Parathyroid adenoma (tissue), 2 donors: ENCODE measurements at regions not wholly inside any gene's neighbourhood (a gene's known extent, or its start where the extent isn't known, plus 50 kb on each side); places are given as distances from the start of the nearest gene placed in this dataset.

Experiments used
- H2AFZ ChIP-seq: fragments of 300-600 bp; sonication (generic); one replicate; pipeline ENCODE4 v1.7.0; 2017; ENCODE audit warnings: antibody characterized with exemption, mild to moderate bottlenecking
- H3K27ac ChIP-seq: fragments of 300-600 bp; sonication (generic); one replicate; pipeline ENCODE4 v1.7.0; 2017
- H3K27me3 ChIP-seq: fragments of 300-600 bp; sonication (generic); one replicate; pipeline ENCODE4 v1.7.0; 2017; ENCODE audit warnings: low read length; ENCODE audit not compliant: control insufficient read depth, insufficient read depth
- H3K36me3 ChIP-seq: fragments of 300-600 bp; sonication (generic); one replicate; pipeline ENCODE4 v1.7.0; 2017; ENCODE audit warnings: low read length; ENCODE audit not compliant: control insufficient read depth, insufficient read depth
- H3K4me1 ChIP-seq: fragments of 300-600 bp; sonication (generic); one replicate; pipeline ENCODE4 v1.7.0; 2017; ENCODE audit warnings: control low read depth
- H3K4me2 ChIP-seq: fragments of 300-600 bp; sonication (generic); one replicate; pipeline ENCODE4 v1.7.0; 2017; ENCODE audit warnings: low read length
- H3K4me3 ChIP-seq: fragments of 300-600 bp; sonication (generic); one replicate; pipeline ENCODE4 v1.7.0; 2017; ENCODE audit warnings: low read depth, low read length
- H3K79me2 ChIP-seq: fragments of 300-600 bp; sonication (generic); one replicate; pipeline ENCODE4 v1.7.0; 2017; ENCODE audit warnings: control low read depth
- H3K9ac ChIP-seq: fragments of 300-600 bp; sonication (generic); one replicate; pipeline ENCODE4 v1.7.0; 2017; ENCODE audit warnings: mild to moderate bottlenecking
- H3K9me3 ChIP-seq: fragments of 300-600 bp; sonication (generic); one replicate; pipeline ENCODE4 v1.7.0; 2017; ENCODE audit warnings: low read length; ENCODE audit not compliant: control insufficient read depth
- TF ChIP-seq, protein P1 (sequence below): fragments of 300-600 bp; sonication (generic); IDR thresholded peaks from one replicate; pipeline ENCODE4 v1.7.0; 2017; ENCODE audit warnings: antibody characterized with exemption, mild to moderate bottlenecking
- donor health status: primary hyperparathyroidism.

DNA sequence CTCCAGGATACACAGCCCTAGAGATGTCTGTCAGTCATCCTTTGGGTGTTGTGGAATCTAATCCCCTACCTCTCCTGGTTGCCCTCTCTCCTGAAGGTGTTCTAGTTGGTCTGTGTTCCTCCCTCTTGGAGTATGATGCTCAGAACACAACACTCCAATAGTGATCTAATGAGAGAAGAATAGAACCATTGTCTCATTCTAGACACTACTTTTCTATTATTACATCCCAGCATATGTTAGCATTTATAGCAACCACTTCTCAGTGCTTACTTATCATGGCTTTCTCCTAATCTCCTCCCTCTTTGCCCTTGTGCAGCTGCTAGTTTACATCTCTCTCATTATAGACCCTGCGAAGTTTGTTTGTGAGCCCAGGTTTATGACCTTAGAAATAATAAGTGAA lies 109.0 kb downstream of the UNC5CL start:
- no peaks in the 10 kb centered on the region for H3K4me1 ChIP-seq
- H3K9ac ChIP-seq = no peak overlapping the region
- H3K79me2 ChIP-seq = no peaks in the 10 kb centered on the region
- H3K4me2 ChIP-seq = no peak overlapping the region
- no peaks in the 10 kb centered on the region for H3K27me3 ChIP-seq
- H3K9me3 ChIP-seq = no peaks in the 10 kb centered on the region
- TF ChIP-seq, protein P1, sequence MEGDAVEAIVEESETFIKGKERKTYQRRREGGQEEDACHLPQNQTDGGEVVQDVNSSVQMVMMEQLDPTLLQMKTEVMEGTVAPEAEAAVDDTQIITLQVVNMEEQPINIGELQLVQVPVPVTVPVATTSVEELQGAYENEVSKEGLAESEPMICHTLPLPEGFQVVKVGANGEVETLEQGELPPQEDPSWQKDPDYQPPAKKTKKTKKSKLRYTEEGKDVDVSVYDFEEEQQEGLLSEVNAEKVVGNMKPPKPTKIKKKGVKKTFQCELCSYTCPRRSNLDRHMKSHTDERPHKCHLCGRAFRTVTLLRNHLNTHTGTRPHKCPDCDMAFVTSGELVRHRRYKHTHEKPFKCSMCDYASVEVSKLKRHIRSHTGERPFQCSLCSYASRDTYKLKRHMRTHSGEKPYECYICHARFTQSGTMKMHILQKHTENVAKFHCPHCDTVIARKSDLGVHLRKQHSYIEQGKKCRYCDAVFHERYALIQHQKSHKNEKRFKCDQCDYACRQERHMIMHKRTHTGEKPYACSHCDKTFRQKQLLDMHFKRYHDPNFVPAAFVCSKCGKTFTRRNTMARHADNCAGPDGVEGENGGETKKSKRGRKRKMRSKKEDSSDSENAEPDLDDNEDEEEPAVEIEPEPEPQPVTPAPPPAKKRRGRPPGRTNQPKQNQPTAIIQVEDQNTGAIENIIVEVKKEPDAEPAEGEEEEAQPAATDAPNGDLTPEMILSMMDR = no peak
- H2AFZ ChIP-seq = no peak overlapping the region
- no peak overlapping the region for H3K27ac ChIP-seq
- no peak overlapping the region for H3K4me3 ChIP-seq
- H3K36me3 ChIP-seq = no peaks in the 10 kb centered on the region

DNA sequence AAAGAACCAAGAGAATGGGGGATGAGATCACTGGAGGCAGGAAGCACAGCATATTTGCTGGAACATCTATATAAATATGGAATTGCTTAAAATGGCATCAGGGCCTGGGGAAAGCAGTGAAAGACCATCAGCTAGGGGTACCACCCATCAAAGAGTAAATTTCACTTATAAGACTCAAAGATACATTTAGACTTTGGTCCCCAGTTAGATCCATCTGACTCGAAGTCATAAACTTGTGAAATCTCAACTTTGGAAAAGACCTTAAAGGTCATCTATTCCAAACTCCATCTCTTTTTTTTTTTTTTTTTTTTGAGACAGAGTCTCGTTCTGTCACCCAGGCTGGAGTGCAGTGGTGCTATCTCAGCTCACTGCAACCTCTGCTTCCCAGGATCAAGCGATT lies 109.8 kb downstream of the UNC5CL start:
- no peaks in the 10 kb centered on the region for H3K79me2 ChIP-seq
- H3K9ac ChIP-seq = no peak overlapping the region
- TF ChIP-seq, protein P1 = no peak
- no peaks in the 10 kb centered on the region for H3K9me3 ChIP-seq
- no peaks in the 10 kb centered on the region for H3K36me3 ChIP-seq
- H2AFZ ChIP-seq = no peak overlapping the region
- H3K4me3 ChIP-seq = no peak overlapping the region
- H3K4me2 ChIP-seq = no peak overlapping the region
- no peaks in the 10 kb centered on the region for H3K27me3 ChIP-seq
- no peaks in the 10 kb centered on the region for H3K4me1 ChIP-seq
- H3K27ac ChIP-seq = no peak overlapping the region

DNA sequence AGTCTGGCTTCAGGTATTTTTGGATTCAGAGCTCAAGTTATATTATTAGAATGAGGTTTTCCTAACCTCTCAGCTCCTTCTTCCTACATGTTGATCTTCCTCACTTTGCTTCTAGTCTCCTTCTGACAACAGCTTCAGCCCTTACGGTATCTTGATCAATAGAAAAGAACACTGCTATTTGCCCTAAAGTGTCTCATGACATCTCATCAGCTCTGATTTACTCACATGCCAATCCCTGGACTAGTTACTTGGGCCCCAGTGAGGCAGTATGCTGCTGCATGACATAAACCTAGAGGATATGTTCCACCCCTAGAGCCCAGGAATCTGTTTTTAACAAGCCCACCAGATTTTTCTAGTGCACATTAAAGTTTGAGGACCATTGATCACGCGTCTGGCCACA lies 110.3 kb downstream of the UNC5CL start:
- TF ChIP-seq, protein P1 = no peak
- no peak overlapping the region for H2AFZ ChIP-seq
- H3K4me1 ChIP-seq = no peaks in the 10 kb centered on the region
- H3K27me3 ChIP-seq = no peaks in the 10 kb centered on the region
- no peaks in the 10 kb centered on the region for H3K36me3 ChIP-seq
- H3K27ac ChIP-seq = no peak overlapping the region
- H3K4me2 ChIP-seq = no peak overlapping the region
- H3K9me3 ChIP-seq = no peaks in the 10 kb centered on the region
- H3K4me3 ChIP-seq = no peak overlapping the region
- no peaks in the 10 kb centered on the region for H3K79me2 ChIP-seq
- no peak overlapping the region for H3K9ac ChIP-seq

DNA sequence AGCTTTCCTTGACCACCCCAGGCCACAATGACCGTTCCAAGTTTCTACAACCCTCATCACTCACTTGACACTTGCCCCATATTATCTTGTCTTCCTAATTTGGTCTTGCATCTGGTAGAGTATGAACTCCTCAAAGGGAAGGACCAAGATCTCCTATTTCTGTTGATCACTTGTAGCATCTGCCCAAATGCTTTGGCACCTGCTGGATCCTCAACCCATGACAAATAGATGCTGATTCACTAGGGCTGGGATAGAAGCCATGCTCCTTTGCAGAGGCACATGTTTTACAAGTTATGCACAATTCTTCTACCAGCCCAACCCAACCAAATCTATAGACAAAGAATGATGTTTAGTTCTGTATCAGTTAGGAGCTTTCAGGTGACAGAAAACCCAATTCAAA lies 110.7 kb downstream of the UNC5CL start:
- Histone ChIP-seq H3K4me2 (no peak overlapping the region), H3K36me3 (no peaks in the 10 kb centered on the region), H3K79me2 (no peaks in the 10 kb centered on the region), H3K27me3 (no peaks in the 10 kb centered on the region), H3K4me1 (no peaks in the 10 kb centered on the region), H3K4me3 (no peak overlapping the region), H3K9ac (no peak overlapping the region), H3K27ac (no peak overlapping the region), H2AFZ (no peak overlapping the region), H3K9me3 (no peaks in the 10 kb centered on the region)
- TF ChIP-seq, protein P1 = no peak

DNA sequence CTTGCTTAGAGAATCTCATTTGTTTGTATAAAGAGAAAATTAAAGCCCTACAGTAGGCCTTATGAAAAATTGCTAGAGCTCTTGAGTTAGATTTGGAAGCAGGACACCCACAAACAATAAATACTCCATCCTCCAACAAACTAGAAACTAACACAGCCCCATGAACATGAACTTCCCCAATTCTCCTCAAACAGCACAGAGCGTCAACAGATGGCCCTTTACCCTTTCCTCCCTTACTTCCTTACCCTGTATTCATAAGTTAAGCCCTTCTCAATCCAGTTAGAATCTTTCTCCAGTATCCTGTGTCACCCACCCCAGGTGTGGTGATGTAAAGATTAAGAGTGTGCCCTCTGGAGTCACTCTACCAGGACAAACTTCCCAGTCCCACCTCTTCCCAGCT lies 113.7 kb downstream of the UNC5CL start:
- Histone ChIP-seq H3K36me3 (no peaks in the 10 kb centered on the region), H3K9ac (no peak overlapping the region), H3K4me2 (no peak overlapping the region), H2AFZ (no peak overlapping the region), H3K4me1 (no peaks in the 10 kb centered on the region), H3K4me3 (no peak overlapping the region), H3K79me2 (no peaks in the 10 kb centered on the region), H3K27ac (no peak overlapping the region), H3K27me3 (no peaks in the 10 kb centered on the region), H3K9me3 (no peaks in the 10 kb centered on the region)
- TF ChIP-seq, protein P1 = no peak
